Urinary bladder (tissue), 3 donors: ENCODE measurements at regions not wholly inside any gene's neighbourhood (a gene's known extent, or its start where the extent isn't known, plus 50 kb on each side); places are given as distances from the start of the nearest gene placed in this dataset.

Source experiments
- DNase-seq: peaks from one replicate; pipeline ENCODE4 v3.0.0-alpha.2; 2015; ENCODE audit errors: extremely low spot score
- H3K27ac ChIP-seq: one replicate; pipeline ENCODE4 v1.5.1; 2013; ENCODE audit warnings: low read depth, mild to moderate bottlenecking, moderate library complexity
- H3K36me3 ChIP-seq: one replicate; pipeline ENCODE4 v1.6.1; 2013; ENCODE audit warnings: mild to moderate bottlenecking, moderate library complexity; ENCODE audit not compliant: insufficient read depth
- H3K4me1 ChIP-seq: one replicate; pipeline ENCODE4 v1.6.1; 2013; ENCODE audit warnings: mild to moderate bottlenecking, moderate library complexity; ENCODE audit not compliant: insufficient read depth
- H3K4me3 ChIP-seq: one replicate; pipeline ENCODE4 v1.5.1; 2013; ENCODE audit warnings: low read depth, low read length
- WGBS: extraction: QIAGEN DNeasy Blood & Tissue Kit; methylation state at CpG from one replicate; pipeline ENCODE4 v1.1.7; 2013; 5-methylcytosine and 5-hydroxymethylcytosine counted together
- donor health status: healthy with polysubstance abuse.
- donor health status: healthy.

DNA sequence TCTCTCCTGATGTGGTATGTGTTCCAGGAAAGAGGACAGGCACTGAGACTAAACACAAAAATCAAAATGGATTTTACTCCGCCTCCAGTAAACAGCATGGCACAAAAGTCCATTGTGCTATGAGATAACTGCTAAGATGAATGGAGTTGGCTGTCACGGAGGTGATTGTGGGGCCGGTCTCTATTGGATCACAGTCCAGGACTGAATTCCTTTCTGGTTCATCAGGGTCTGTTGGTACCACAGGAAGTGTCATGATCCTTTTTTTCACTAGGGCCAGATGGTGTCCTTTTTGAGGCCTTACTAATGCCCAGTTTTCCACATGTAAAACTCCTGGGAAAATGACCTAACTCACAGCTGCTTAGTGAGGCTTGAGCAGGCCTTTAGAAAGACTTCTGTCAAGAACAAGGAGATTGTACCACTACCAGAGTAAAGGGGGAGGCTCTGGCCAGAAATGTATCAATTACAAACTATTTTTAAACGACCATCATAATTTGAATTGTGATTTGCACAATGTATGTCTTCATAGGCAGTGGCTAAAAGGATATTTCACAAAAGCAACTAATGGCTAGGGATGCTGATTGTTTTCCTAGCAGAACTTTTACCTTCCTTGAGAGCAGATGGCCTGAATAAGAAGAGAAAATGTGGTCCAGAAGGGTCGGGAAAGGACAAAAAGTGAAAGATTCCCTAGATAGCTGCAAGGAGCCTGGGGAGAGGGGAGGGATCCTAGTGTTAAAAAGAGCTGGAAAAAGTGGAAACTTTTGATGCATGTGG is 192.2 kb upstream of the POU3F2 start:
- Histone ChIP-seq H3K27ac (no peak overlapping the region), H3K36me3 (no peaks in the 10 kb centered on the region), H3K4me3 (no peak overlapping the region), H3K4me1 (no peaks in the 10 kb centered on the region)
- DNase-seq, result no peak
- WGBS, result 54% methylated on average over 5 of the region's 5 CpGs

- no peaks in the 10 kb centered on the region for H3K36me3 ChIP-seq
- WGBS, result 63% methylated on average over 5 of the region's 5 CpGs
- H3K4me3 ChIP-seq, result no peak overlapping the region
- DNase-seq, result no peak
- no peaks in the 10 kb centered on the region for H3K4me1 ChIP-seq
- H3K27ac ChIP-seq, result no peak overlapping the region
Observed at GRCh38 chr6:98644063-98644462, 190.3 kb upstream of the POU3F2 start.

DNA sequence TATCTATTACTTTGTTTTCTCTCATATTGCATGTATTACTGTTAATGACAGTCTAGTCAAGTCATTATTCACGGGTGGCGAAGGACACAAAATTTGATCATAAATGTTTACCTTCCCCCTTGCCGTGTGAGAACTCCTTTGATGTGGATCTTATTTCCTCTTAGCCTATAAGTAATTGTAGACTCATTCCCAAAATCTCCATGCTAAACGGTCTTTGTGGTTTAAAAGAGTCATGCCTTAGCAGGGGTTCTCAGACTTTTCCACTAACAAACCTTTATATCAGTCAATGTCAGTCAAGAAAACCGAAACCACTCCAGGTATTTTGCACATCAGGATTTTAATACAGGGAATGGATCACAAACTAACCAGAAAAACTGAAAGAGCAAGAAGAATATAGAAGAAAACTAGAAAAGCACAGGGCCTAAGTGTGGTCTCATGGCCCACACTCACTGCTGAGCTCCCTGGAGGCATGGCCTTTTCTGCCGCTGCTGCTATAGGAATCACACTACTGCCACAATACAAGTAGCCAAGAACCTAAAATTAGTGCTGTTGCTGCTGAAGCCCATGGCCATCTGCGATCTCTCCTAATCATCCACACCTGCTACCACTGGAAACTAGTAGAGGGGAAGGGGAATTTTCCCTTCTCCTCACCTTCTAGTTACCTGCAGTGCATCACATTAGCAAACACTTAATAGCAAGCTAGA is 186.0 kb upstream of the POU3F2 start:
- WGBS, result 72% methylated on average over 7 of the region's 7 CpGs
- no peaks in the 10 kb centered on the region for H3K4me1 ChIP-seq
- no peak overlapping the region for H3K27ac ChIP-seq
- H3K36me3 ChIP-seq, result no peaks in the 10 kb centered on the region
- H3K4me3 ChIP-seq, result no peak overlapping the region
- DNase-seq, result no peak

DNA sequence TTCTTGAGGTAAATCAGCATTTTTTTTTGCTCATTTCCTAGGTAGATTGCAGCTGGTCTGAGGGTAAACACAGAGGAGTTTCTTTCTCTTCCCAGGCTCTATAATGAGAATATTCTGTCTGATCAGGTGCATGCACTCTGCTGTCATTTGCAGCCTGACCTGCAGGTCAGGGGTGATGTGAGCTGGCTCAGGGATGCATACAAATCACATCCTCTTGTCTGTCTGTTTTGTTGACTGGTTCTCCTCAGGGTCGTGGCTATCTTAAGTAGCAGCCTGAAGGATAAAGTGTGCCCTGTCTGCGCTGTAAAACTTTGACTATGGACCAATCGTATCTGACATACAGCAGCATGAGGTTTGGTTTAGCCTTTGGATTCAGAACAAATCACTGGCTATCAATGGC is 183.4 kb upstream of the POU3F2 start:
- 33% methylated on average over 3 of the region's 3 CpGs for WGBS
- DNase-seq, result no peak
- Histone ChIP-seq H3K4me3 (no peak overlapping the region), H3K27ac (no peak overlapping the region), H3K4me1 (no peaks in the 10 kb centered on the region), H3K36me3 (no peaks in the 10 kb centered on the region)

DNA sequence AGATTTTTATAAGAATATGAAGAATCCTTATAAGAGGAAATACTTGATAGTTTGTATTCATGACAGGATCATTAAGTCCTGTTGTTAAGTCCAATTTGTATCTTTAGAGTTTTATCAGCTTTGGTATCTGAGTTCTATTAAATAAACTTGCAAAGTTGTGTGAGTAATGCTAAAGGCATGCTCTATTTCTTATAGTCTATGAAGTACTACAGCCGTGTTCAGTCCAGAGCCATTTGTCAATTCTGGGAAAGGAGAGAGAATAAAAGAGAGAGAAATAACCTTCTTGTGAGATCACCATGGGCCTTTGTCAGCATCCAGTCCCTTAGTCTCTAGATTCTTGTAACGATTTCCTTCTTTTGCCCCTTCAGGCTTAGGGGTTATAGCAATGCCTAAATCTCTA is 181.2 kb upstream of the POU3F2 start:
- Histone ChIP-seq H3K4me3 (no peak overlapping the region), H3K27ac (no peak overlapping the region), H3K36me3 (no peaks in the 10 kb centered on the region), H3K4me1 (no peaks in the 10 kb centered on the region)
- DNase-seq, result no peak
- WGBS, result 41% methylated on average over 2 of the region's 2 CpGs

GRCh38 chr6:98657764-98658163 is 176.6 kb upstream of the POU3F2 start:
- 41% methylated on average over 5 of the region's 5 CpGs for WGBS
- Histone ChIP-seq H3K27ac (no peak overlapping the region), H3K4me1 (no peaks in the 10 kb centered on the region), H3K36me3 (no peaks in the 10 kb centered on the region), H3K4me3 (no peak overlapping the region)
- peak; percentile 11 for DNase-seq

DNA sequence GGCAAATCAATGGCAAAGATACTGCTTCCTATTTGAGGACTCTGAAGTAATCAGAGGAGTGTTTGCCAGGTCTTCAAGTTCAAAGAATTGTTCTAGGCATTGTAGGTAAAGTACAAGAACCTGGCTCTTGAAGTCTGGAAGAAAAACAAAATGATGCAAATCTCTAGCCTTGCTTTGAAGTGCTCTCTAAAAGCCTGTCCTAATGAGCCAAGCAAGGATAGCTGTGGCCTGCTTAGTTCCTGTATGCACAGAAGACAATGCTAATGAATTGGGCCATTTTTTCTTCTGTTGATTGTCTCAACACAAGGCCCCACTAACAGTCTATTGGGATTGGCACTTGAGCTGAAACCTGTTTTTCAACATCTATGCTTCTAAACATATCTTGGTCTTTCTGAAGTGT is 165.0 kb upstream of the POU3F2 start:
- no peak overlapping the region for H3K4me3 ChIP-seq
- no peaks in the 10 kb centered on the region for H3K4me1 ChIP-seq
- DNase-seq, result no peak
- no peak overlapping the region for H3K27ac ChIP-seq
- H3K36me3 ChIP-seq, result no peaks in the 10 kb centered on the region

- Histone ChIP-seq H3K4me3 (no peak overlapping the region), H3K27ac (no peak overlapping the region), H3K4me1 (no peaks in the 10 kb centered on the region), H3K36me3 (no peaks in the 10 kb centered on the region)
- WGBS, result 78% methylated on average over 3 of the region's 3 CpGs
- DNase-seq, result no peak
Observed at GRCh38 chr6:98670045-98670746, 164.2 kb upstream of the POU3F2 start.

- no peaks in the 10 kb centered on the region for H3K36me3 ChIP-seq
- no peaks in the 10 kb centered on the region for H3K4me1 ChIP-seq
- DNase-seq, result no peak
- H3K27ac ChIP-seq, result no peak overlapping the region
- 67% methylated on average over 1 of the region's 1 CpG for WGBS
- no peak overlapping the region for H3K4me3 ChIP-seq
Observed at GRCh38 chr6:98672681-98673475, 161.5 kb upstream of the POU3F2 start.

DNA sequence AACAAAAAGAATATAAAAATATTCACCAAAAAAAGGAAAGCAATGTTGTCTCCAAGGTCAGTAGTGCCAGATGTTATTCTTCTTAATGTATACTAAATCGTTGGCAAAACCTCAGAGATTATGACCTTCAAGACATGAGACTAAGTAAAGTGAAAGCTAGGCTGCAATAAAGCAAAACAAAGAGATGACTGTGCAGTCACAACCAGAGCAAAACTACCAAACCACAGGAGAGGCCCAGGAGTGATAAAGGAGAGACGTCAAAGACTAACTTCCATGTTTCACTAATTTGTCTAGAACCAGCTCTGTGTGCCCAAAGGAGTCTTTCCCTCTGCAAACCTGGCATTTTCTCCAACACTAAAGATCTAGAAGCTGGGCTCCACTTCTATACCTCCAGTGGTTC is 155.9 kb upstream of the POU3F2 start:
- no peak for DNase-seq
- no peak overlapping the region for H3K4me3 ChIP-seq
- no peaks in the 10 kb centered on the region for H3K4me1 ChIP-seq
- H3K36me3 ChIP-seq, result no peaks in the 10 kb centered on the region
- H3K27ac ChIP-seq, result no peak overlapping the region
- 47% methylated on average over 2 of the region's 2 CpGs for WGBS

- WGBS, result 82% methylated on average over 1 of the region's 1 CpG
- Histone ChIP-seq H3K36me3 (peaks cover 2% of the 10 kb centered on the region), H3K27ac (no peak overlapping the region), H3K4me1 (no peaks in the 10 kb centered on the region), H3K4me3 (no peak overlapping the region)
- no peak for DNase-seq
Observed at GRCh38 chr6:98686008-98686601, 148.3 kb upstream of the POU3F2 start.

- H3K4me1 ChIP-seq, result no peaks in the 10 kb centered on the region
- no peak overlapping the region for H3K27ac ChIP-seq
- no peak for DNase-seq
- H3K4me3 ChIP-seq, result no peak overlapping the region
- H3K36me3 ChIP-seq, result peaks cover 2% of the 10 kb centered on the region
- WGBS, result 51% methylated on average over 4 of the region's 4 CpGs
Observed at GRCh38 chr6:98687752-98688151, 146.6 kb upstream of the POU3F2 start.

- WGBS, result 68% methylated on average over 7 of the region's 7 CpGs
- H3K4me3 ChIP-seq, result no peak overlapping the region
Observed at GRCh38 chr6:98695091-98695801, 139.1 kb upstream of the POU3F2 start.

More at GRCh38 chr6:98695091-98695801, 139.1 kb upstream of the POU3F2 start:
- Histone ChIP-seq H3K4me1 (no peaks in the 10 kb centered on the region), H3K36me3 (no peaks in the 10 kb centered on the region), H3K27ac (no peak overlapping the region)
- no peak for DNase-seq
